SK-N-SH (cell line): ENCODE measurements at regions not wholly inside any gene's neighbourhood (a gene's known extent, or its start where the extent isn't known, plus 50 kb on each side); places are given as distances from the start of the nearest gene placed in this dataset.
A peak's percentile ranks its signal among the peaks of the same experiment; 100 is the strongest.

Experiments
- CTCF ChIA-PET: fragments of 300-600, 350-600 bp; formaldehyde crosslinking; extraction: SDS; loops from one replicate; lab custom pipeline; 2021; lab: Yijun Ruan, JAX
- POLR2A ChIA-PET: fragments of 350-600 bp; sonication (Branson Sonifier 250); formaldehyde crosslinking; extraction: SDS; loops from one replicate; lab custom pipeline; 2020; ENCODE audit warnings: antibody characterized with exemption, inconsistent platforms; lab: Yijun Ruan, JAX
- DNase-seq: peaks from one replicate; pipeline ENCODE4 v3.0.0; 2012
- H2AFZ ChIP-seq: fragments of 200-600 bp; sonication (generic); 2 replicates; pipeline ENCODE4 v1.8.1; 2016; ENCODE audit warnings: antibody characterized with exemption, mild to moderate bottlenecking, low read depth
- H3F3A ChIP-seq: fragments of 200-600 bp; sonication (generic); replicated peaks from 2 replicates; pipeline ENCODE3; 2016; ENCODE audit warnings: antibody characterized with exemption, mild to moderate bottlenecking; ENCODE audit not compliant: insufficient read depth
- H3K27ac ChIP-seq, 2 experiments: fragments of 200-500 bp in 1 of 2; fragments of 200-600 bp in 1 of 2; sonication (Bioruptor generic) in 1 of 2; sonication (generic), shearing (Covaris generic) in 1 of 2; 2 replicates each; pipeline versions ENCODE4 v1.5.1 to v1.6.1; 2014 to 2016; ENCODE audit warnings: low read depth in 2 of 2, inconsistent platforms in 1 of 2, low read length in 1 of 2, mild to moderate bottlenecking in 1 of 2, mixed read lengths in 1 of 2
- H3K27me3 ChIP-seq: fragments of 200-600 bp; sonication (generic), shearing (Covaris generic); 2 replicates; pipeline ENCODE4 v1.6.1; 2016; ENCODE audit warnings: mixed run types; ENCODE audit not compliant: insufficient read depth
- H3K36me3 ChIP-seq, 2 experiments: fragments of 200-500 bp in 1 of 2; fragments of 200-600 bp in 1 of 2; sonication (Bioruptor generic) in 1 of 2; sonication (generic) in 1 of 2; replicated peaks in 1 of 2; 2 replicates each; pipeline versions ENCODE3 to v1.5.1; 2014 to 2016; ENCODE audit warnings: low read length in 1 of 2, mild to moderate bottlenecking in 1 of 2; ENCODE audit not compliant: insufficient read depth in 2 of 2, control insufficient read depth in 1 of 2
- H3K4me1 ChIP-seq, 2 experiments: fragments of 200-500 bp in 1 of 2; fragments of 200-600 bp in 1 of 2; sonication (Bioruptor generic) in 1 of 2; sonication (generic), shearing (Covaris generic) in 1 of 2; 2 replicates each; pipeline versions ENCODE4 v1.5.1 to v1.6.1; 2014 to 2016; ENCODE audit warnings: low read depth in 1 of 2, low read length in 1 of 2, mixed run types in 1 of 2; ENCODE audit not compliant: insufficient read depth in 2 of 2, control insufficient read depth in 1 of 2
- H3K4me2 ChIP-seq: fragments of 200-600 bp; sonication (generic), shearing (Covaris generic); 2 replicates; pipeline ENCODE4 v1.6.1; 2017; ENCODE audit warnings: mixed run types
- H3K4me3 ChIP-seq, 2 experiments: fragments of 200-500 bp in 1 of 2; fragments of 200-600 bp in 1 of 2; sonication (Bioruptor generic) in 1 of 2; sonication (generic), shearing (Covaris generic) in 1 of 2; 2 replicates each; pipeline versions ENCODE4 v1.5.1 to v1.8.1; 2014 to 2016; ENCODE audit warnings: low read depth in 2 of 2, inconsistent platforms in 1 of 2, low read length in 1 of 2, mild to moderate bottlenecking in 1 of 2, mixed read lengths in 1 of 2, moderate library complexity in 1 of 2
- H3K79me2 ChIP-seq: fragments of 200-600 bp; sonication (generic); 2 replicates; pipeline ENCODE4 v1.8.1; 2017; ENCODE audit warnings: mild to moderate bottlenecking; ENCODE audit not compliant: insufficient read depth
- H3K9ac ChIP-seq: fragments of 200-600 bp; sonication (generic); 2 replicates; pipeline ENCODE4 v1.6.1; 2017; ENCODE audit warnings: mixed run types
- H3K9me2 ChIP-seq: fragments of 200-600 bp; sonication (generic); 2 replicates; pipeline ENCODE4 v1.6.1; 2017; ENCODE audit warnings: mixed run types
- H3K9me3 ChIP-seq: fragments of 200-600 bp; sonication (generic); 2 replicates; pipeline ENCODE4 v1.6.1; 2017; ENCODE audit warnings: mixed run types, mild to moderate bottlenecking, moderate library complexity
- H4K20me1 ChIP-seq: fragments of 200-600 bp; sonication (generic); 2 replicates; pipeline ENCODE4 v1.6.1; 2017; ENCODE audit warnings: mild to moderate bottlenecking, mixed run types; ENCODE audit not compliant: insufficient read depth
- CHD2 ChIP-seq: fragments of 150-350 bp; IDR thresholded peaks from 2 replicates; pipeline ENCODE4 v1.6.1; 2018; ENCODE audit warnings: low read length; ENCODE audit not compliant: partially characterized antibody
- EP300 ChIP-seq, 2 experiments: IDR thresholded peaks; 2 replicates each; pipeline versions ENCODE4 v1.4.0 to v1.6.1; 2012; ENCODE audit warnings: borderline replicate concordance in 1 of 2, low read depth in 1 of 2, low read length in 1 of 2
- FOXJ3 ChIP-seq: sonication (generic); formaldehyde crosslinking; IDR thresholded peaks from 2 replicates; pipeline ENCODE4 v1.5.1; 2020; ENCODE audit warnings: mild to moderate bottlenecking, missing genetic modification reagents
- GATA2 ChIP-seq: sonication (generic); formaldehyde crosslinking; IDR thresholded peaks from 2 replicates; pipeline ENCODE4 v1.5.0; 2020; ENCODE audit warnings: mild to moderate bottlenecking, missing genetic modification reagents
- JUND ChIP-seq: IDR thresholded peaks from 2 replicates; pipeline ENCODE4 v1.4.0; 2012
- PBX3 ChIP-seq: IDR thresholded peaks from 2 replicates; pipeline ENCODE4; 2012
- RAD21 ChIP-seq: IDR thresholded peaks from 2 replicates; pipeline ENCODE4 v1.6.1; 2012; ENCODE audit warnings: mild to moderate bottlenecking, low read length
- RCOR1 ChIP-seq: fragments of 150-350 bp; IDR thresholded peaks from 2 replicates; pipeline ENCODE4 v1.6.1; 2017; ENCODE audit warnings: antibody characterized with exemption, low read length
- RXRA ChIP-seq: IDR thresholded peaks from 2 replicates; pipeline ENCODE4 v1.4.0; 2012; ENCODE audit warnings: low read depth, mild to moderate bottlenecking, borderline replicate concordance
- SIN3A ChIP-seq: IDR thresholded peaks from 2 replicates; pipeline ENCODE4 v1.6.1; 2012; ENCODE audit warnings: low read depth, mild to moderate bottlenecking, low read length, moderate library complexity, borderline replicate concordance
- TCF12 ChIP-seq: IDR thresholded peaks from 2 replicates; pipeline ENCODE4 v1.4.0; 2012
- YY1 ChIP-seq: IDR thresholded peaks from 2 replicates; pipeline ENCODE4 v1.4.0; 2012; ENCODE audit warnings: low read depth, mild to moderate bottlenecking
- WGBS: methylation state at CpG from one replicate; pipeline ENCODE4 v1.1.6; 2017; ENCODE audit warnings: low lambda C conversion rate; 5-methylcytosine and 5-hydroxymethylcytosine counted together
- TF ChIP-seq, protein P1 (sequence below): IDR thresholded peaks from 2 replicates; pipeline ENCODE4 v1.6.1; 2012; ENCODE audit warnings: mild to moderate bottlenecking, low read depth, low read length, moderate library complexity
- TF ChIP-seq, protein P2 (sequence below): fragments of 150-350 bp; IDR thresholded peaks from 2 replicates; pipeline ENCODE4 v1.6.1; 2016; ENCODE audit warnings: mild to moderate bottlenecking, low read depth, low read length

GRCh38 chr20:54848262-54848661 lies 372.9 kb downstream of the DOK5 start:
- Histone ChIP-seq H3K79me2 (no peaks in the 10 kb centered on the region), H3K36me3 (no peaks in the 10 kb centered on the region), H3K27ac (peak overlapping the region in 1 of 2 experiments; percentile 95; a peak in 2 of 4 replicates), H3K27me3 (no peaks in the 10 kb centered on the region), H2AFZ (no peak overlapping the region), H3K4me1 (peaks cover 0 to 11% of the 10 kb centered on the region in 2 experiments; a peak in 2 of 4 replicates), H4K20me1 (no peaks in the 10 kb centered on the region), H3K9ac (no peak overlapping the region), H3K4me3 (no peak overlapping the region), H3K4me2 (no peak overlapping the region), H3F3A (no peaks in the 10 kb centered on the region), H3K9me3 (no peaks in the 10 kb centered on the region), H3K9me2 (no peaks in the 10 kb centered on the region)
- CTCF ChIA-PET = no interaction called here
- peak; percentile 13 for DNase-seq
- TF ChIP-seq FOXJ3 (CRISPR knock-in tag) (0 out of 2 replicates have a peak, but pooled peaks have one; percentile 48), PBX3 (no peak), RCOR1 (peak; percentile 84; the same call in 1 of the 2 replicates), EP300 (IDR thresholded peaks at IDR 0.05; ENCODE audit: borderline replicate concordance in 1 of 2, low read depth in 1 of 2, low read length in 1 of 2) (peak in 1 of 2 experiments; percentile 95; a peak in 2 of 4 replicates), TCF12 (peak; percentile 16; the same call in 1 of the 2 replicates), GATA2 (CRISPR knock-in tag) (peak; percentile 78)
- TF ChIP-seq, protein P1, sequence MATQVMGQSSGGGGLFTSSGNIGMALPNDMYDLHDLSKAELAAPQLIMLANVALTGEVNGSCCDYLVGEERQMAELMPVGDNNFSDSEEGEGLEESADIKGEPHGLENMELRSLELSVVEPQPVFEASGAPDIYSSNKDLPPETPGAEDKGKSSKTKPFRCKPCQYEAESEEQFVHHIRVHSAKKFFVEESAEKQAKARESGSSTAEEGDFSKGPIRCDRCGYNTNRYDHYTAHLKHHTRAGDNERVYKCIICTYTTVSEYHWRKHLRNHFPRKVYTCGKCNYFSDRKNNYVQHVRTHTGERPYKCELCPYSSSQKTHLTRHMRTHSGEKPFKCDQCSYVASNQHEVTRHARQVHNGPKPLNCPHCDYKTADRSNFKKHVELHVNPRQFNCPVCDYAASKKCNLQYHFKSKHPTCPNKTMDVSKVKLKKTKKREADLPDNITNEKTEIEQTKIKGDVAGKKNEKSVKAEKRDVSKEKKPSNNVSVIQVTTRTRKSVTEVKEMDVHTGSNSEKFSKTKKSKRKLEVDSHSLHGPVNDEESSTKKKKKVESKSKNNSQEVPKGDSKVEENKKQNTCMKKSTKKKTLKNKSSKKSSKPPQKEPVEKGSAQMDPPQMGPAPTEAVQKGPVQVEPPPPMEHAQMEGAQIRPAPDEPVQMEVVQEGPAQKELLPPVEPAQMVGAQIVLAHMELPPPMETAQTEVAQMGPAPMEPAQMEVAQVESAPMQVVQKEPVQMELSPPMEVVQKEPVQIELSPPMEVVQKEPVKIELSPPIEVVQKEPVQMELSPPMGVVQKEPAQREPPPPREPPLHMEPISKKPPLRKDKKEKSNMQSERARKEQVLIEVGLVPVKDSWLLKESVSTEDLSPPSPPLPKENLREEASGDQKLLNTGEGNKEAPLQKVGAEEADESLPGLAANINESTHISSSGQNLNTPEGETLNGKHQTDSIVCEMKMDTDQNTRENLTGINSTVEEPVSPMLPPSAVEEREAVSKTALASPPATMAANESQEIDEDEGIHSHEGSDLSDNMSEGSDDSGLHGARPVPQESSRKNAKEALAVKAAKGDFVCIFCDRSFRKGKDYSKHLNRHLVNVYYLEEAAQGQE = no peak
- WGBS = 6% methylated on average over 5 of the region's 5 CpGs
- POLR2A ChIA-PET = no interaction called here

GRCh38 chr20:54846948-54847347 lies 371.6 kb downstream of the DOK5 start:
- no peak for TF ChIP-seq EP300 (IDR thresholded peaks at IDR 0.05; ENCODE audit: borderline replicate concordance in 1 of 2, low read depth in 1 of 2, low read length in 1 of 2)
- TF ChIP-seq SIN3A = no peak
- TF ChIP-seq JUND = no peak
- no peak for TF ChIP-seq TCF12
- TF ChIP-seq RAD21 = no peak
- no peak for TF ChIP-seq RXRA
- TF ChIP-seq, protein P1 = no peak
- TF ChIP-seq YY1 = no peak
- TF ChIP-seq, protein P2, sequence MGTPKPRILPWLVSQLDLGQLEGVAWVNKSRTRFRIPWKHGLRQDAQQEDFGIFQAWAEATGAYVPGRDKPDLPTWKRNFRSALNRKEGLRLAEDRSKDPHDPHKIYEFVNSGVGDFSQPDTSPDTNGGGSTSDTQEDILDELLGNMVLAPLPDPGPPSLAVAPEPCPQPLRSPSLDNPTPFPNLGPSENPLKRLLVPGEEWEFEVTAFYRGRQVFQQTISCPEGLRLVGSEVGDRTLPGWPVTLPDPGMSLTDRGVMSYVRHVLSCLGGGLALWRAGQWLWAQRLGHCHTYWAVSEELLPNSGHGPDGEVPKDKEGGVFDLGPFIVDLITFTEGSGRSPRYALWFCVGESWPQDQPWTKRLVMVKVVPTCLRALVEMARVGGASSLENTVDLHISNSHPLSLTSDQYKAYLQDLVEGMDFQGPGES = no peak
- no peak for TF ChIP-seq RCOR1
- no peak for TF ChIP-seq CHD2
- Histone ChIP-seq H3K27me3 (no peaks in the 10 kb centered on the region), H3K4me1 (peaks cover 0 to 16% of the 10 kb centered on the region in 2 experiments; a peak in 2 of 4 replicates), H3K9me2 (no peaks in the 10 kb centered on the region), H3K79me2 (no peaks in the 10 kb centered on the region), H3K9me3 (no peaks in the 10 kb centered on the region), H4K20me1 (no peaks in the 10 kb centered on the region), H3K27ac (peak overlapping the region in 1 of 2 experiments; percentile 1; a peak in 1 of 4 replicates), H2AFZ (no peak overlapping the region), H3F3A (no peaks in the 10 kb centered on the region), H3K9ac (no peak overlapping the region), H3K36me3 (no peaks in the 10 kb centered on the region), H3K4me3 (no peak overlapping the region), H3K4me2 (no peak overlapping the region)
- ChIA-PET CTCF (interaction anchor here (0.9 kb wide), 1 partner anchor 11 kb away, joined by 3 read pairs; no protein-coding TSS in a partner anchor), POLR2A (interaction anchor here (1.0 kb wide), 1 partner anchor 68 kb away, joined by 3 read pairs; no protein-coding TSS in a partner anchor)
- DNase-seq = no peak
- WGBS = 38% methylated on average over 4 of the region's 4 CpGs
